GM12878 (cell line): ENCODE measurements at regions not wholly inside any gene's neighbourhood (a gene's known extent, or its start where the extent isn't known, plus 50 kb on each side); places are given as distances from the start of the nearest gene placed in this dataset.

Source experiments
- ATAC-seq: fragments of 200-7000 bp; cut with Tn5 transposase; 3 replicates; pipeline ENCODE4 v1.9.1; 2020; ENCODE audit warnings: mild to moderate bottlenecking, moderate library complexity
- BruUV-seq: library from RNA; stranded (reverse); fragments of 400-500 nt; replicated peaks from 2 replicates; lab custom pipeline; 2021; lab: Mats Ljungman, UMichigan
- CTCF ChIA-PET: fragments of 300-600 bp; sonication (Branson Sonifier 250); formaldehyde crosslinking; extraction: SDS; loops from one replicate; lab custom pipeline; 2021; ENCODE audit warnings: inconsistent platforms; lab: Yijun Ruan, JAX
- POLR2A ChIA-PET: fragments of 350-600 bp; formaldehyde crosslinking; extraction: SDS; loops from one replicate; lab custom pipeline; 2021; ENCODE audit warnings: inconsistent platforms; lab: Charles Lee
- RAD21 ChIA-PET: fragments of 300-600 bp; sonication (Branson Sonifier 250); formaldehyde crosslinking; loops from one replicate; lab custom pipeline; 2023; ENCODE audit warnings: antibody characterized with exemption; ENCODE audit not compliant: unreplicated experiment; lab: Charles Lee
- SMC1A ChIA-PET: fragments of 300-600 bp; sonication (Branson Sonifier 250); formaldehyde crosslinking; loops from one replicate; lab custom pipeline; 2023; ENCODE audit not compliant: unreplicated experiment, uncharacterized antibody; lab: Charles Lee
- DNase-seq: peaks from one replicate; pipeline ENCODE4 v3.0.0-alpha.2; 2011; ENCODE audit warnings: low read depth, low spot score
- FAIRE-seq: peaks from 3 replicates; lab custom pipeline; 2011; peaks lifted over from hg19 to GRCh38; lab: Jason Lieb, UNC
- H2AFZ ChIP-seq: 2 replicates; pipeline ENCODE4 v1.6.0; 2011; ENCODE audit warnings: low read depth, low read length, control low read depth; ENCODE audit not compliant: control insufficient read depth
- H3K27ac ChIP-seq: 2 replicates; pipeline ENCODE4 v1.5.1; 2011; ENCODE audit warnings: control low read depth; ENCODE audit not compliant: control insufficient read depth, insufficient read depth
- H3K27me3 ChIP-seq, 2 experiments: replicated peaks in 1 of 2; 2 replicates each; pipeline versions ENCODE4 v1.6.0 to v1.6.1; 2011; ENCODE audit warnings: low read length in 1 of 2; ENCODE audit not compliant: control insufficient read depth in 2 of 2, insufficient read depth in 2 of 2
- H3K36me3 ChIP-seq, 2 experiments: 2 replicates each; pipeline ENCODE4 v1.5.1; 2011; ENCODE audit warnings: low read length in 1 of 2; ENCODE audit not compliant: control insufficient read depth in 2 of 2, insufficient read depth in 2 of 2
- H3K4me1 ChIP-seq: 2 replicates; pipeline ENCODE4 v1.6.1; 2011; ENCODE audit warnings: mild to moderate bottlenecking, low read length, moderate library complexity, mixed read lengths; ENCODE audit not compliant: control insufficient read depth, insufficient read depth
- H3K4me2 ChIP-seq: 2 replicates; pipeline ENCODE4 v1.6.0; 2011; ENCODE audit warnings: control low read depth; ENCODE audit not compliant: control insufficient read depth, insufficient read depth
- H3K4me3 ChIP-seq: fragments of 200-600 bp; sonication (generic); 2 replicates; pipeline ENCODE4 v1.5.1; 2016
- H3K79me2 ChIP-seq: 2 replicates; pipeline ENCODE4 v1.6.0; 2011; ENCODE audit warnings: low read length; ENCODE audit not compliant: control insufficient read depth, insufficient read depth
- H3K9ac ChIP-seq: 2 replicates; pipeline ENCODE4 v1.8.0; 2011; ENCODE audit warnings: low read length, control low read depth, mixed read lengths; ENCODE audit not compliant: control insufficient read depth, insufficient read depth
- H3K9me3 ChIP-seq: replicated peaks from 3 replicates; pipeline ENCODE4 v1.5.1; 2011; ENCODE audit warnings: mild to moderate bottlenecking, low read length; ENCODE audit not compliant: control insufficient read depth, insufficient read depth
- H4K20me1 ChIP-seq: 2 replicates; pipeline ENCODE4 v1.6.0; 2011; ENCODE audit not compliant: control insufficient read depth, insufficient read depth
- CTCF ChIP-seq, 3 experiments: IDR thresholded peaks in 2 of 3; conservative IDR thresholded peaks in 1 of 3; 2 replicates each; pipeline ENCODE4 v1.5.1; 2011; ENCODE audit warnings: low read depth in 3 of 3, low read length in 3 of 3, mild to moderate bottlenecking in 3 of 3, control low read depth in 2 of 3, moderate library complexity in 2 of 3, inconsistent platforms in 1 of 3, mixed read lengths in 1 of 3; ENCODE audit not compliant: control insufficient read depth in 2 of 3, insufficient read depth in 1 of 3; ENCODE audit errors: extremely low read depth in 1 of 3
- DPF2 ChIP-seq: fragments of 450-650 bp; IDR thresholded peaks from 2 replicates; pipeline ENCODE4 v1.6.1; 2017; ENCODE audit warnings: mild to moderate bottlenecking
- IRF4 ChIP-seq: IDR thresholded peaks from 2 replicates; pipeline ENCODE4 v1.6.1; 2011; ENCODE audit warnings: low read depth, low read length
- PAX5 ChIP-seq: IDR thresholded peaks from 2 replicates; pipeline ENCODE4 v1.6.1; 2011; ENCODE audit warnings: low read depth, low read length, borderline replicate concordance
- PML ChIP-seq: IDR thresholded peaks from 2 replicates; pipeline ENCODE4 v1.6.1; 2012; ENCODE audit warnings: low read length, inconsistent platforms
- SKIL ChIP-seq: fragments of 450-650 bp; IDR thresholded peaks from 2 replicates; pipeline ENCODE4 v1.6.1; 2017; ENCODE audit warnings: mild to moderate bottlenecking, low read depth, inconsistent platforms; ENCODE audit not compliant: poor library complexity, severe bottlenecking
- WGBS: methylation state at CpG from one replicate; pipeline ENCODE4 v1.1.6; 2016; ENCODE audit warnings: low lambda C conversion rate; ENCODE audit not compliant: insufficient replicate concordance, insufficient coverage; ENCODE audit errors: missing lambda C conversion rate; 5-methylcytosine and 5-hydroxymethylcytosine counted together
- in situ Hi-C: fragments of 300-500 bp; cut with MboI; formaldehyde crosslinking; loops from 9 replicates; pipeline ENCODE4 v1.14.3; 2018; ENCODE audit warnings: mixed read lengths
- intact Hi-C: fragments of 100-400 bp; cut with micrococcal nuclease; formaldehyde crosslinking; loops from one replicate; pipeline ENCODE4 v1.14.2; 2022; ENCODE audit not compliant: unreplicated experiment

- H3K27me3 ChIP-seq = peaks cover 2 to 5% of the 10 kb centered on the region in 2 experiments; a peak in 3 of 4 replicates
- H3K4me2 ChIP-seq = no peak overlapping the region
- DNase-seq (no peak), ATAC-seq (no peak), FAIRE-seq (no peak)
- no peaks in the 10 kb centered on the region for H4K20me1 ChIP-seq
- 0% methylated on average over 3 of the region's 3 CpGs for WGBS
- ChIA-PET POLR2A (interaction anchor here (0.8 kb wide), 1 partner anchor 25 kb away, joined by 3 read pairs; no protein-coding TSS in a partner anchor), CTCF (interaction anchor here (0.7 to 6.1 kb wide), 9 partner anchors 11 to 133 kb away, joined by 3 to 43 read pairs (median 11); no protein-coding TSS in a partner anchor), RAD21 (no interaction called here), SMC1A (interaction anchor here (1.5 to 4.0 kb wide), 4 partner anchors 10 to 22 kb away, joined by 3 to 22 read pairs (median 6); no protein-coding TSS in a partner anchor)
- in situ Hi-C loops (no loop called here), intact Hi-C loops (no loop called here)
- no peaks in the 10 kb centered on the region for H3K9me3 ChIP-seq
- no peak overlapping the region for H3K27ac ChIP-seq
- no peak for TF ChIP-seq IRF4
- no peak for TF ChIP-seq SKIL
- no peak for TF ChIP-seq DPF2
- no peak for TF ChIP-seq PAX5
- H3K79me2 ChIP-seq = no peaks in the 10 kb centered on the region
- H2AFZ ChIP-seq = no peak overlapping the region
- no peak overlapping the region for H3K9ac ChIP-seq
- no peaks in the 10 kb centered on the region for H3K36me3 ChIP-seq
- no TSS peak for BruUV-seq
- H3K4me1 ChIP-seq = no peaks in the 10 kb centered on the region
- no peak overlapping the region for H3K4me3 ChIP-seq
Observed at GRCh38 chr14:106507354-106507753, 981.0 kb downstream of the TMEM121 start.

DNA sequence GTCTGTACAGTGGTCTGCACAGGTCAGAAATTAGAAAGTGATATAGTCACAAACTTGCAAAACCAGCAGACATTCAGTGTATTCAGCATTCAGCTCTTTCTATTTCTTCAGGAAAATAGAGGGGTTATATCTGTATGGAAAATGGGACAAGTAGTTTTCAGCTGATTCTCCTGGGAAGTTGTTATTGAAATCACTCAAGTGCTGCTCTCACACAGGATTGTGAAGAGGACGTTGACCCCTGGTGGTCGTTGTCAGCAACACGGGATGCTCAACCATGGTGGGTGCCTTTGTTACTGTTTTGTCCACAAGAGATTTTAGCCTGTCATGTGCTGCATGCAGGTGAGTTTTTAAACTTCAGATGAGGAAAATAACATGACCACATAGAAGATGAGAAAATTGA is 981.8 kb downstream of the TMEM121 start:
- Histone ChIP-seq H3K27me3 (peaks cover 1 to 2% of the 10 kb centered on the region in 2 experiments; a peak in 3 of 4 replicates), H2AFZ (no peak overlapping the region), H3K36me3 (no peaks in the 10 kb centered on the region), H3K27ac (no peak overlapping the region), H3K79me2 (no peaks in the 10 kb centered on the region), H4K20me1 (no peaks in the 10 kb centered on the region), H3K4me2 (no peak overlapping the region), H3K4me3 (no peak overlapping the region), H3K4me1 (no peaks in the 10 kb centered on the region), H3K9me3 (no peaks in the 10 kb centered on the region), H3K9ac (no peak overlapping the region)
- no peak for ATAC-seq
- no peak for TF ChIP-seq PML
- TF ChIP-seq CTCF (IDR thresholded peaks at IDR 0.05 in 2 of 3, conservative IDR thresholded peaks at IDR 0.05 in 1 of 3; ENCODE audit: control insufficient read depth in 2 of 3, extremely low read depth in 1 of 3, insufficient read depth in 1 of 3, low read depth in 3 of 3, low read length in 3 of 3) = 0 out of 6 replicates have a peak, but pooled peaks of 1 of the 3 experiments have one; percentile 10
- WGBS = 12% methylated on average over 3 of the region's 3 CpGs
- in situ Hi-C loops = no loop called here
- intact Hi-C loops = no loop called here
- CTCF ChIA-PET = interaction anchor here (0.7 to 6.1 kb wide), 14 partner anchors 10 to 205 kb away, joined by 3 to 43 read pairs (median 6); no protein-coding TSS in a partner anchor
- peak; percentile 35 for FAIRE-seq
- RAD21 ChIA-PET = interaction anchor here (1.4 to 1.9 kb wide), 2 partner anchors 14 to 15 kb away, joined by 4 to 6 read pairs; no protein-coding TSS in a partner anchor
- SMC1A ChIA-PET = interaction anchor here (1.1 to 4.0 kb wide), 7 partner anchors 11 to 205 kb away, joined by 3 to 22 read pairs (median 4); no protein-coding TSS in a partner anchor
- no peak for DNase-seq
- no TSS peak for BruUV-seq
- POLR2A ChIA-PET = interaction anchor here (0.6 kb wide), 1 partner anchor 14 kb away, joined by 3 read pairs; no protein-coding TSS in a partner anchor
